ENCODE measurements at regions not wholly inside any gene's neighbourhood (a gene's known extent, or its start where the extent isn't known, plus 50 kb on each side); places are given as distances from the start of the nearest gene placed in this dataset.

DNA sequence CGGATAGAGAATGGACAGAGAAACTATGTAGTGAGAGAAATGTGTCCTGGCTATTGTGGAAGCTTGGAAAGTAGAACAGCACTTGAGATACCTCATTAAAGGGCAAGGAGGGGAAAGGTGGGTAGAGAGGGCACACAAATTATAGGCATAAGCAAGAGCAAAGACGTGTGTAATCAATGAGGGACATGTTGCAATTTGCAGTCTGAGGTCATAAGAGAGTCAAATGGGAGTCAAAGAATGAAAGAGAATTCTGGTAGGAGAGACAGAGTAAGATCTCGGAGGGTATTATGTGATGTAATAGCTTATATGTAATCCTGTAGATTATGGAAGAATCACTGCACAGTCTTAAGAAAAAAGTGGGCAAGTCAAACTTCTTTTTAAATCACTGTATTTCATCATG is 312.0 kb upstream of the RGMB start:
- Histone ChIP-seq H3K23ac (ENCODE audit: insufficient read length) (no peak overlapping the region), H2BK15ac (ENCODE audit: low read length) (no peak overlapping the region), H4K91ac (replicated peaks; ENCODE audit: insufficient read length, low read length) (no peak overlapping the region), H2BK5ac (ENCODE audit: low read depth, low read length) (no peak overlapping the region), H3K4me1 (replicated peaks in 1 of 4; ENCODE audit: control insufficient read depth in 3 of 4, insufficient read depth in 4 of 4, low read length in 3 of 4) (no peaks in the 10 kb centered on the region), H3K18ac (ENCODE audit: extremely low read depth, low read length) (no peak overlapping the region), H3K27me3 (replicated peaks in 1 of 4; ENCODE audit: control insufficient read depth in 3 of 4, extremely low read depth in 1 of 4, insufficient read depth in 3 of 4, low read length in 3 of 4) (no peaks in the 10 kb centered on the region), H3K36me3 (ENCODE audit: control insufficient read depth in 2 of 4, insufficient read depth in 4 of 4, low read length in 3 of 4) (no peaks in the 10 kb centered on the region), H3K4me3 (ENCODE audit: extremely low read depth in 1 of 4, insufficient read depth in 2 of 4, low read depth in 3 of 4, low read length in 4 of 4) (no peak overlapping the region), H2BK120ac (replicated peaks; ENCODE audit: low read depth, low read length) (no peak overlapping the region), H2BK12ac (ENCODE audit: low read depth, low read length) (no peak overlapping the region), H3K9ac (replicated peaks in 1 of 4; ENCODE audit: extremely low read depth in 1 of 4, low read depth in 3 of 4, low read length in 3 of 4) (no peak overlapping the region), H3K56ac (replicated peaks; ENCODE audit: insufficient read length, low read depth, low read length) (no peak overlapping the region), H2BK20ac (ENCODE audit: low read length) (no peak overlapping the region), H3K14ac (ENCODE audit: insufficient read length) (no peak overlapping the region), H3K23me2 (ENCODE audit: low read depth, low read length) (no peaks in the 10 kb centered on the region), H3K9me3 (ENCODE audit: insufficient read depth in 2 of 2, low read depth in 1 of 2, low read length in 1 of 2) (no peaks in the 10 kb centered on the region), H3K27ac (ENCODE audit: low read depth, low read length) (no peak overlapping the region), H3K4ac (replicated peaks; ENCODE audit: insufficient read length, low read depth, low read length) (no peak overlapping the region), H3K79me1 (ENCODE audit: low read depth, low read length) (no peaks in the 10 kb centered on the region), H4K8ac (ENCODE audit: extremely low read depth, insufficient read depth, low read length) (no peak overlapping the region), H3K79me2 (ENCODE audit: control insufficient read depth in 1 of 2, insufficient read depth in 2 of 2, low read length in 2 of 2) (no peaks in the 10 kb centered on the region), H2AFZ (ENCODE audit: low read length) (no peak overlapping the region), H4K20me1 (replicated peaks in 1 of 2; ENCODE audit: control insufficient read depth in 1 of 2, insufficient read depth in 2 of 2, low read length in 2 of 2) (no peaks in the 10 kb centered on the region), H3K4me2 (ENCODE audit: insufficient read depth in 1 of 2, low read depth in 2 of 2, low read length in 2 of 2) (no peak overlapping the region), H4K5ac (ENCODE audit: insufficient read length, low read depth, low read length) (no peak overlapping the region), H2AK5ac (ENCODE audit: low read depth, low read length) (no peak overlapping the region)
- ChIA-PET POLR2A (ENCODE audit: partially characterized antibody) (no interaction called here), CTCF (ENCODE audit: partially characterized antibody) (interaction anchor here (0.8 kb wide), 1 partner anchor 84 kb away, joined by 3 read pairs; no protein-coding TSS in a partner anchor)
- no peak for FAIRE-seq
- WGBS, 2 experiments (ENCODE audit: extremely low coverage in 1 of 2, insufficient coverage in 1 of 2, insufficient read length in 1 of 2, insufficient replicate concordance in 2 of 2, low coverage in 1 of 2, low lambda C conversion rate in 2 of 2, missing lambda C conversion rate in 1 of 2), result 86% methylated on average over 3 of the region's 3 CpGs; no CpG with 5 or more reads in 1 of the 2 experiments
- DNase-seq (ENCODE audit: low read depth in 1 of 2, low spot score in 2 of 2), result no peak
- no peak for TF ChIP-seq NANOG (IDR thresholded peaks at IDR 0.05; ENCODE audit: insufficient read depth, low read depth, low read length, poor library complexity, severe bottlenecking)
- TF ChIP-seq BCL11A (IDR thresholded peaks at IDR 0.05; ENCODE audit: low read depth in 2 of 2, low read length in 2 of 2), result no peak
- no peak for TF ChIP-seq CHD2 (IDR thresholded peaks at IDR 0.05; ENCODE audit: low read length)
- TF ChIP-seq MAFK (IDR thresholded peaks at IDR 0.05; ENCODE audit: low read depth, low read length), result no peak
- TF ChIP-seq CREB1 (IDR thresholded peaks at IDR 0.05), result no peak
- no peak for TF ChIP-seq ZNF274 (IDR thresholded peaks at IDR 0.05; ENCODE audit: borderline replicate concordance, extremely low read depth, low read length)
- no peak for TF ChIP-seq RAD21 (IDR thresholded peaks at IDR 0.05 in 1 of 2, conservative IDR thresholded peaks at IDR 0.05 in 1 of 2; ENCODE audit: low read depth in 2 of 2, low read length in 2 of 2)
- TF ChIP-seq RNF2 (IDR thresholded peaks at IDR 0.05; ENCODE audit: borderline replicate concordance, low read depth, low read length, missing control alignments, poor library complexity, severe bottlenecking), result no peak
- TF ChIP-seq TAF7 (optimal IDR thresholded peaks at IDR 0.05; ENCODE audit: borderline replicate concordance, low read depth, low read length), result no peak

All from H1 (cell line).